Calu3 (cell line): ENCODE measurements at regions not wholly inside any gene's neighbourhood (a gene's known extent, or its start where the extent isn't known, plus 50 kb on each side); places are given as distances from the start of the nearest gene placed in this dataset.

Experiments used
- BruUV-seq: library from RNA; stranded (reverse); fragments of 400-500 nt; replicated peaks from 2 replicates; lab custom pipeline; 2021; lab: Mats Ljungman, UMichigan
- CTCF ChIA-PET: fragments of 300-600 bp; sonication (Branson Sonifier 250); formaldehyde crosslinking; loops from one replicate; lab custom pipeline; 2022; ENCODE audit warnings: antibody characterized with exemption; lab: Charles Lee
- DNase-seq: peaks from one replicate; pipeline ENCODE4 v3.0.0; 2022
- H3K27ac Mint-ChIP-seq: one replicate; pipeline ENCODE4 v1.8.0; 2022; ENCODE audit warnings: mixed read lengths; ENCODE audit not compliant: unreplicated experiment
- H3K27me3 Mint-ChIP-seq: one replicate; pipeline ENCODE4 v1.8.0; 2022; ENCODE audit warnings: mixed read lengths; ENCODE audit not compliant: unreplicated experiment
- H3K36me3 Mint-ChIP-seq: one replicate; pipeline ENCODE4 v1.8.0; 2022; ENCODE audit warnings: mild to moderate bottlenecking, moderate library complexity, mixed read lengths; ENCODE audit not compliant: insufficient read depth, unreplicated experiment
- H3K4me1 Mint-ChIP-seq: one replicate; pipeline ENCODE4 v1.8.0; 2022; ENCODE audit warnings: mild to moderate bottlenecking, low read depth, mixed read lengths; ENCODE audit not compliant: unreplicated experiment
- H3K4me3 Mint-ChIP-seq: one replicate; pipeline ENCODE4 v1.8.0; 2022; ENCODE audit warnings: mild to moderate bottlenecking, low read depth, moderate library complexity, mixed read lengths; ENCODE audit not compliant: unreplicated experiment
- H3K9me3 Mint-ChIP-seq: one replicate; pipeline ENCODE4 v1.8.0; 2022; ENCODE audit warnings: low read depth, mixed read lengths; ENCODE audit not compliant: unreplicated experiment
- intact Hi-C: fragments of 100-400 bp; cut with micrococcal nuclease; formaldehyde crosslinking; loops from one replicate; pipeline ENCODE4 v1.10.0; 2022; ENCODE audit not compliant: unreplicated experiment
- TF ChIP-seq, protein P1 (sequence below): fragments of 200-600 bp; IDR thresholded peaks from one replicate; pipeline ENCODE4 v1.8.0; 2022; ENCODE audit warnings: antibody characterized with exemption; ENCODE audit not compliant: unreplicated experiment

DNA sequence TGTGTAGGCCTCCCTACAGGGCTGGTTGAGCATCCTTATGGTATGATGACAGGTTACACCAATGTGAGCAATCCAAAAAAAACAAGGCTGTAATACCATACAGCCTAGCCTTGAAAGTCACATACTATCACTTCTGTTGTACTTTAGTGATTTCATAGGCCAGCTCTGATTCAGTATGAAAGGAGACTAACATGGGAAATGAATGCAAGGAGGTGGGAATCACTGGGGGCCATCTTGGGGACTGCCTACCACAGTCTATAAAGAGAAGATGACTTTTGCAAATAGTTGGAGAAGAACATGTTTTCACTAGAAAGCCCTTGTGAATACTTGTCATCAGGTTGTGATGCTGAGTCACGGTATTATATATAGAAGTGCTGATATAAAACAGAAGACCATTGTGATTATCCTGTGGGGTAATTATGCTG, 270.7 kb downstream of the S1PR1 start:
- DNase-seq = no peak
- TF ChIP-seq, protein P1, sequence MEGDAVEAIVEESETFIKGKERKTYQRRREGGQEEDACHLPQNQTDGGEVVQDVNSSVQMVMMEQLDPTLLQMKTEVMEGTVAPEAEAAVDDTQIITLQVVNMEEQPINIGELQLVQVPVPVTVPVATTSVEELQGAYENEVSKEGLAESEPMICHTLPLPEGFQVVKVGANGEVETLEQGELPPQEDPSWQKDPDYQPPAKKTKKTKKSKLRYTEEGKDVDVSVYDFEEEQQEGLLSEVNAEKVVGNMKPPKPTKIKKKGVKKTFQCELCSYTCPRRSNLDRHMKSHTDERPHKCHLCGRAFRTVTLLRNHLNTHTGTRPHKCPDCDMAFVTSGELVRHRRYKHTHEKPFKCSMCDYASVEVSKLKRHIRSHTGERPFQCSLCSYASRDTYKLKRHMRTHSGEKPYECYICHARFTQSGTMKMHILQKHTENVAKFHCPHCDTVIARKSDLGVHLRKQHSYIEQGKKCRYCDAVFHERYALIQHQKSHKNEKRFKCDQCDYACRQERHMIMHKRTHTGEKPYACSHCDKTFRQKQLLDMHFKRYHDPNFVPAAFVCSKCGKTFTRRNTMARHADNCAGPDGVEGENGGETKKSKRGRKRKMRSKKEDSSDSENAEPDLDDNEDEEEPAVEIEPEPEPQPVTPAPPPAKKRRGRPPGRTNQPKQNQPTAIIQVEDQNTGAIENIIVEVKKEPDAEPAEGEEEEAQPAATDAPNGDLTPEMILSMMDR = no peak
- Mint-ChIP-seq H3K9me3 (peaks cover 3% of the 10 kb centered on the region), H3K27me3 (no peaks in the 10 kb centered on the region), H3K27ac (no peak overlapping the region), H3K36me3 (no peaks in the 10 kb centered on the region), H3K4me1 (no peaks in the 10 kb centered on the region), H3K4me3 (no peak overlapping the region)
- no TSS peak for BruUV-seq
- CTCF ChIA-PET = no interaction called here
- intact Hi-C loops = no loop called here

DNA sequence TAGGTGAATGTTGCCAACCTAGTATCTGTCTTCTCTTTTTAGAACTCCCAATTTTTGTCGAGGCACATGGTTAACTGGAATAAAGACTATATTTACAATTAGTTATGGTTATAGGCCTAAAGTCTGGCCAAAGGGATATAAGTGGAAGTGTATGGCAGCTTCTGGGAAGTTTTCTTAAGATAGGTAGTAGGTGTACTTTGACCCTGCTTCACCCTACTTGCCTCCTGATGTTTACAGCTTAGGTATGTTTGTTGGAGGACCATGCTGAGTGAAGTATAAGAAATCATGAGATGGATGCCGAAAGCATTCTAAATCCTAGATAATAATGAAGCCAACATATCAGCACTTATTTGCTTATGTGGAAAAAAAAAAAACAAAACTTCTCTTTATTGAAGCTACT, 272.1 kb downstream of the S1PR1 start:
- no peaks in the 10 kb centered on the region for H3K27me3 Mint-ChIP-seq
- DNase-seq = no peak
- H3K27ac Mint-ChIP-seq = no peak overlapping the region
- H3K36me3 Mint-ChIP-seq = no peaks in the 10 kb centered on the region
- TF ChIP-seq, protein P1 = no peak
- intact Hi-C loops = no loop called here
- no peak overlapping the region for H3K4me3 Mint-ChIP-seq
- BruUV-seq = no TSS peak
- H3K4me1 Mint-ChIP-seq = no peaks in the 10 kb centered on the region
- peaks cover 3% of the 10 kb centered on the region for H3K9me3 Mint-ChIP-seq
- CTCF ChIA-PET = no interaction called here

DNA sequence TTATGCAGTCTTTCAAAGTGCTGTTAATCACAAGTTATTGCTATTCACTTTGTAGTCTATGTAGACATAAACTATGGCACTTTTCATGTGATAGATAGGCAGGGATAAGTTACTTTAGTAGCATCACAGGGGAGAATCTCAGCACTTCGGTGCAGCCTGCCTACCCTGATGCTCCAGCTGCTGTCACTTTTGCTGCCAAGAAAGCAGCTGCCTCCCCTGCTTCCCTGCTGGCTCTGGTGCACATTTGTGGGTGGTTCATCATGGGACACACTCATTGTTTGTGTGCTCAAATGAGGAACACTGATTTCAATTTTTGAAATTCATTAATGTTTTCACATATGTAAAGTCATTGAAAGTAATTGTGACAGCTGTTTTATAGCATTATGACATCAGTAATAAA, 272.6 kb downstream of the S1PR1 start:
- no TSS peak for BruUV-seq
- intact Hi-C loops = no loop called here
- no peaks in the 10 kb centered on the region for H3K27me3 Mint-ChIP-seq
- H3K9me3 Mint-ChIP-seq = no peaks in the 10 kb centered on the region
- H3K4me1 Mint-ChIP-seq = no peaks in the 10 kb centered on the region
- H3K36me3 Mint-ChIP-seq = no peaks in the 10 kb centered on the region
- no peak overlapping the region for H3K27ac Mint-ChIP-seq
- no peak overlapping the region for H3K4me3 Mint-ChIP-seq
- no peak for DNase-seq
- CTCF ChIA-PET = no interaction called here
- TF ChIP-seq, protein P1 = no peak

DNA sequence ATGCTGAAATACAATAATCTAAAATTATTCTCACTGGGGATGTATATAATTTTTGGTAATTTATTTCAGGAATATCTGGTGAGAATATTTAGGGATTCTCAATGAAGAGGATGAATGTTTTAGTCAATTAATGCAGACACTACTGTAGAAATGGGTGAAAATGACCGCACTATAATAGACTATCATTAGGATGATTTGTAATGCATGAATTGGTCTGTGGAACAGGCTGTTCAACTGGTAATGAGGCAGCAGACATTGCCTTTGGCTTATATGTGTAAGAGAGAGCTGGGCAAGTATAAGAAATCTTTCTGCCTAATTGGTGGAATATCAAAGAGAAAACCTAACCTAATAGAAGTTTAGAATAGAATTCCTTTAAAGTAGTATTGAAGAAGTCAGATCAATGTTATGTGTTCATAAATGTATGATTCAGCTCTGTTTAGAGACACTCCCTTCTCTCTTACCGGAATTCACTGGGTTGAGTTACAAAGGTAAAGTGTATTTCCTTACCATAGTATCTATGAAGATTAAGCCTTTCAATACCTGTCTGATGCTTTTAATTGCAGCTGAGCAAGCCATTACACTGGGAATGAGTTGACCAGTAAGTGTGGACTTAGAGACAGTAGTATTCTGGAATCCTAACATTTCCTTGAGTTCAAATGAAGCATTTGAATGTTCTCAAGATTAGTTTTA, 274.5 kb downstream of the S1PR1 start:
- Mint-ChIP-seq H3K4me3 (no peak overlapping the region), H3K27me3 (no peaks in the 10 kb centered on the region)
- no TSS peak for BruUV-seq

More for the DNA sequence above, 274.5 kb downstream of the S1PR1 start:
- Mint-ChIP-seq H3K27ac (no peak overlapping the region), H3K4me1 (no peaks in the 10 kb centered on the region), H3K36me3 (no peaks in the 10 kb centered on the region), H3K9me3 (no peaks in the 10 kb centered on the region)
- intact Hi-C loops = no loop called here
- CTCF ChIA-PET = no interaction called here
- TF ChIP-seq, protein P1 = no peak
- DNase-seq = no peak
